HUDEP-2 (cell line): ENCODE measurements at regions not wholly inside any gene's neighbourhood (a gene's known extent, or its start where the extent isn't known, plus 50 kb on each side); places are given as distances from the start of the nearest gene placed in this dataset.
A peak's percentile ranks its signal among the peaks of the same experiment; 100 is the strongest.
"Not testable (repeated sequence)": the region's sequence is repeated elsewhere in the genome, so short reads cannot be mapped to it uniquely, and the experiment has no call there.

Experiments used
- DNase-seq, 76 experiments: peaks; one replicate each; lab custom pipeline; 2025; ENCODE audit not compliant: unreplicated experiment in 76 of 76; lab: John Stamatoyannopoulos, UW

DNA sequence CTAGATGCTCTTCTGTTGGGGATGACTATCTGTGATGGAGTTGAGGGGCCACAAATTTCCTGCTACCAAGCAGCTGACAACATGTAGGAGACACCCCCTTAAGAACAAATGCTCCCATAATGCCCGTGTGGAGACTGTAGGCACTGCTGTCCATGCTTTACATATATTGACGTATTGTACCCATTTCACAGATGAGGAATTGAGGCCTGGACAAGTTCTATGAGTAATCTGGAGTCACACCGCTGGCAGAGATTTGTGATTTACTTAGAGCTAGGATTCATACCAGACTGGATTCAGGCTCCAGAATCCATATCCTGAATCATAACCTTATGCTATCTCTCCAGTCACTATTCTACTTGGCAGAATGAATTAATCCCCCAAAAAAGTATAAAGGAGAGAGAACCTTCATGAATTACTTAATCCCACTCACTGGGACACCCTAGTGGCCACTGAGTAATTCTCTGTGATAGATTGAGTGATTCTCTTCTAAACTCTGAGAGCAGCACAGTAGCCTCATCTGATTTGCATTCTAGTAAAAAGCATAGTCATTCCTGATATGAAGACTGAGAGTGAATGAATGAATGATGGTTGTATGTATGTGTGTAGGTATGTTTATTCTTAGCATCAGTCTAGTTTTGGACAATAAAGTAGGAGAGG is 460.7 kb upstream of the MEIS1 start:
- peak in 1 of 76 experiments; percentile 3 for DNase-seq

DNA sequence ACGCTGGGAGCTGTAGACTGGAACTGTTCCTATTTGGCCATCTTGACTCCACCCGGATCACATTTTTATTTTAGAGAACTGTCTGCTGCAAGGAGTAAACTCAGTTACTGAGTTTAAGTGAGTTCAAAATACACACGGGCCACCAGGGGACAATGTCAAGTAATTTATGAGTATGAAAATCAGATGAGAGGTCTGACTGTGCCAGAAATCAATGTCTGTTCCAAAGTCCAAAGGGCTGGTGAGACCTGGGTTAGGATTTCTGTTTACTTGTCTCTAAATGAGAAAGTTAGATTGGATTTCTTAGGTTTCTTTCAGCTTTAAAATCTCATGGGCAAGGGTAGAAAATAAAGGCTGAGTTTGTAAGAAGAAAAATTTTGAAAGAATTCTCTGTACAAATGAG is 465.8 kb upstream of the MEIS1 start:
- DNase-seq: no peak

DNA sequence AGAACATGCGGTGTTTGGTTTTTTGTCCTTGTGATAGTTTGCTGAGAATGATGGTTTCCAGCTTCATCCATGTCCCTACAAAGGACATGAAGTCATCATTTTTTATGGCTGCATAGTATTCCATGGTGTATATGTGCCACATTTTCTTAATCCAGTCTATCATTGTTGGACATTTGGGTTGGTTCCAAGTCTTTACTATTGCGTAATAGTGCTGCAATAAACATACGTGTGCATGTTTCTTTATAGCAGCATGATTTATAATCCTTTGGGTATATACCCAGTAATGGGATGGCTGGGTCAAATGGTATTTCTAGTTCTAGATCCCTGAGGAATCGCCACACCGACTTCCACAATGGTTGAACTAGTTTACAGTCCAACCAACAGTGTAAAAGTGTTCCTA is 471.6 kb upstream of the MEIS1 start:
- DNase-seq: not testable (repeated sequence)

DNA sequence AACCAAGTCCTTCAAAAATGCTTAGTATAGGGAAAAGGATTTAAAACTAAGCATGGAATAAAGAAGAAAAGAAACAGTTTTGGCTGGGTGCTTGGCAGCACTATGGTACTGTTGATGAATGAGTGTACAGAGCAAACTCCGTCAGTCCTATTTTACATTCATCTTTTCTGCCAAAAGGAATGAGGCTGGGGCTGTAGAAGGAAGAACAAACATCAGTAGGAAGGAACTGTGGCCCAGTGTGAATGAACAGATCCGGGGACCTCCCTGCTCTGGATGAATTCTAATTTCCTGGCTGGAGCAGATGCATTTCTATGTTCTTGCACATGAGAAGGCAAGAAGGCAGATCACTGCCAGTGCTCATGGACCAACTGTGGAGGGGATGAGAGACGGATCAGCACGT is 474.0 kb upstream of the MEIS1 start:
- no peak for DNase-seq

DNA sequence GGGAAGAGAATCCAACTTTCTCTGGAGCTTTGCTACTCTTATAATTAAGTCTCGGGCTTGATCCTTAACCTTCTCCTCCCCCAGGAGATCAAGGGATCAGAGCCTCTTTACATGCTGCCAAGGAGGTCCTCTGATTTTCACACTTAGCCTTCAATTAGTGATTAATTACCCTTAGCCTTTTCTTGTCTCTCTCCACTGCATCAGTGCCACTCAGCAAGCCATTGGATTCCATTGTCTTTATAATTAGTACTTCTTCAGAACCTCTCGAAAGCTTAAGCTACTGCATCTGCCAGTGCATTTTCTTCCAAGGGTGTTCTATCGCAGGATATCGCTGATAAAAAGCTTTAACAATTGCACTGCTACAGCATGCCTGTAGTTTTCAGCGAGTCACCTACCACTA is 477.0 kb upstream of the MEIS1 start:
- DNase-seq: no peak

DNA sequence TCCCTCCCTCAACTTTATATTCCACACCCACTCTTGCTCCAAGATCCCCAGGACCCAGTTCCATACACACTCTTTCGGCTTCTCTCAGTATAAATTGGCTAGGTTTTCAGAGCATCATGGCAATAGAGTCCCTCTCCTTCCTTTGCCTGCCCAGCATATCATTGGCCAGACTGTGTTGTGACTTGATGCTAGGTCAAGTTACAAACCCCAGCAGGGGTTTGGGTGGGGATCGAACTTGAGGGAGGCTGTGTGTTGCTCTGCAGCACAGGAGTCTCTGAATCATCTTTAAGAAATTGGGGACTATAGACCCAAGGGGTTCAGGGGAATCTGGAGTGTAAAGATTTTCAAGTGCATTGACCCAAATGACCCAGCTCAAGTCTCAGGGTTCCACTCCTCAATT is 477.5 kb upstream of the MEIS1 start:
- no peak for DNase-seq

DNA sequence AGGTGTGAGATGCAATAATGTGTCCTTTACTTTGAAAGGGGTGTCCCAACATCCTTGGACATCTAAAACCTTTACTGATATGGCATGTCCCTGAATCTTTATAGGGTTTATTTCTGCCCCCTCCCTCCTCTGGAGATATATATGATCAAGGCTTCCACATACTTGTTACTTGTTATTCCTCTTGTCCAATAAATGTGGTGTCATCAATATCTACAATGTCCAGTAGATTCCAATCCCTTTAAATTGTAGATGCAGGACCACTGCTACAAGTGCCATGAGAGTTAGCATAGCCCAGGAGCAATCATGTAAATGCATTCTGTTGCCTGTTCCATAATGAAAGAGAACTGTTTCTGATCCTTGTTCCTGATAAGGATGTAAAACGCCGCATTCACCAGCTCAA is 479.7 kb upstream of the MEIS1 start:
- no peak for DNase-seq

DNA sequence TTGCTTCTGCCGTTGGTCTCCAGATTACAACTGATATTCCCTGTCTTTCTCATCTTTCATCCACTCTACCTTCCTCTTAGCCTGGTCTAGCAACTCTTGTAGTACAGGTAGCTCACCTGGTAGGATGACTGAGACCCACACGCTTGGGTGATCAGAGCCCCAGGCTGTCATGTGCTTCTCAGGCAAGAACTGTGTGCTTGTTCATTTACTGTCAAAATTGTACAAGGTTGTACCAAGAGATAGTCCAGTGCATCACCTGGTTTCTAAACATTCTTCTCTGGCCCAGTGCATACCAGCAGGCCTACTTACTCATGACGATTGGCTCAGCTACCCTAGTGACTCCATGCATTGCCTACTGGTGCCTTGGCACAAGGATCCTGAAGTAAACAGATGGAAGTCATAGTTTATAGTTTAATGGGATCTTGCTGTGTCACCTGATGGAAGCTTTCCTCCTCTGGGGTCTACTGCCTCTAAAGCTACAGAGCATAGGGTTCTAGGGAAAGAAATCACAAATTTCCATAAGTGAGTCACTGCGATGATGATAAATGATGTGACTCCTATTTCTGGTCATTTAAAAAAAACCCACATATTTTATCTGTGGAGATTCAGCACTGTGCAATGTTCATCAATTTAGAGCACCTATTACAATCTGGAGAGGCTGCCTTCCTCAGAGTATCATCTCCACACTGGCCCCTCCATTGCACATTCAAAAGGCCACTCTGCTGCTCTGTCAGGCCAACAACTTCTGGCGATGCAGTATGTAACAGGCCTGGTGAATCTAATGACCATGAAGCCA is 481.8 kb upstream of the MEIS1 start:
- no peak for DNase-seq

DNA sequence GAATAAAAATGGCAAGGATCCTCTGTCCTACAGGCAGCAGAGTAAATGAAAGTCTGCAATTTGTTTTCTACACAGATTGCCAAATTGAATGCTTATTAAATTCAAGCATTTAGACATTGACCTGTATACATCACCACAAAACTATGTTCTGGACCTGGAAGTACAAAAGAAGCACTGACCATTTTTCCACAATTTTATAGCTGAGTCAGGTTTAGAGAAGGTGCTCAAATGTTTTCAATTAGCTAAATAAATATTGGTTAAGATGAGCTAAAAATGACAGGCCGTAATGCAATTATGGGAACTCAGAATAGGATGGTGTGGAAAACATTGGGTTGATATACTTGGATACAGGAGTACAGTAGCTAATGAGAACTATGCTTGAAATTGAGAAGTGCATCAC is 490.7 kb upstream of the MEIS1 start:
- DNase-seq: no peak

DNA sequence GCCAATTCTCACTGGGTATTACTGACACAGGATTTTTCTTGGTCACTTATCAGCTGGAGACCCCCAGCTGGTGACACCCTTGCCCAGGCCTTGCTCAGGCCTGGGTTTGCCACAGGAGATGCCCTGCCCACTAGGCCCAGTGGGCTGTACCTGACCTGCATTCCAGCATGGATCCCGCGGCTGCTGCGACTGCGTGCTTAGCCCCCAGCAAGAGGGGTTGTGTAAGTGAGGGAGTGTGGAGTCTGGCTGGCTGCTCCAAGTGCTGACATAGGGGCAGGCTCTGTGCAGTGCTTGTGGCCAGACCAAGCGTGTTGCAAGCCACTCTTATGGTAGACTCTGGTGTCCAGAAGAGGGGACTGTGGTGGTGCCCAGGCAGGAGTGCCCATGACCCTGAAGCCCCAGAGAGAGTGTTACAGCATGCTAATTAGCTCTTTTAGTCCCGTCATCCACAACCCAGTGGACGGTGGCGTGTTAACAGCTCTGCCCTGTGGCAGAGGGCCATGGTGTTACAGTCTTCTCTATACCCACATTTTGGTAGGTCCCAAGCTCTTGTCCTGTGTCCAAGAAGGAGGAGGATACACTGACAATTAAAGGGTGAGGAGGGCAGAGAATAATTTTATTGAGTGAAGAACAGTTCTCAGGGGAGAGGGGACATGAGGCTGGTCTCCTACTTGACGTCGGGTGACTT is 491.7 kb upstream of the MEIS1 start:
- no peak for DNase-seq

DNA sequence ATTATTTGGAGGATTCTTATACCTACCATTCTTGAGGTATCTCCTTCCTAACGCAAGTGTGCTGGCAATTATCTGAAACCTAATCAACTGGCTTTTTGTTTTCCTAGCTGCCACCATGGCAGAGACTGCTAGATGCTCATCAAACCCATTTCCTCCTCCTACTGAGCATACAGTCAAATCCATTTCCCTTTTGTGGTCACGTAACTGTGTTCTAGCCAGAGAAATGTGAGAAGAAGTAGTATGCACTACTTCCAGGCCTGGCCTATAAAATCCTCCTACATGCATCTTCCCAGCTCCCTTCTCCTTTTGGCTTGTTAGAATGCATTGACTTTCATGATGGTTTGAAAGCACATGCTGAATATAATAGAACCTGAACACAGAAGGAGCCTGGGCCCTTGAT is 494.1 kb upstream of the MEIS1 start:
- DNase-seq: no peak

DNA sequence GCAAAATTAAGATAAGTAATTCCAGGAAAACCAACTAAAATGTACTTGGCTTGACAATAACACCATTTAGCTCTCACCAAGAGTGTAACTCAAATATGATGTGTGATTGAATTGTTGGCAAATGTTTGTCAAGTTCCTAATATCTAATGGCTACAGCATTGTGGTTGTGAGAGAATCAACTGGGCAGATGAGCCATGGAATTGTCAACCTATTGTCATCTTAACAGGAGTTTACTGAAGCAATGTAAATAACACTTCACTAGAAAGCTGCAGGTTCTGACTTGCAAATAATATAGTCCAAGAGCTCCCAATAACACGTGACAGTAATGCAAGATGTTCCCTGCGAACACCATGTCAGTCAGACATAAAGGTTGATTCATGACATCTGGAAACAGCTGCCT is 495.2 kb upstream of the MEIS1 start:
- DNase-seq: no peak

DNA sequence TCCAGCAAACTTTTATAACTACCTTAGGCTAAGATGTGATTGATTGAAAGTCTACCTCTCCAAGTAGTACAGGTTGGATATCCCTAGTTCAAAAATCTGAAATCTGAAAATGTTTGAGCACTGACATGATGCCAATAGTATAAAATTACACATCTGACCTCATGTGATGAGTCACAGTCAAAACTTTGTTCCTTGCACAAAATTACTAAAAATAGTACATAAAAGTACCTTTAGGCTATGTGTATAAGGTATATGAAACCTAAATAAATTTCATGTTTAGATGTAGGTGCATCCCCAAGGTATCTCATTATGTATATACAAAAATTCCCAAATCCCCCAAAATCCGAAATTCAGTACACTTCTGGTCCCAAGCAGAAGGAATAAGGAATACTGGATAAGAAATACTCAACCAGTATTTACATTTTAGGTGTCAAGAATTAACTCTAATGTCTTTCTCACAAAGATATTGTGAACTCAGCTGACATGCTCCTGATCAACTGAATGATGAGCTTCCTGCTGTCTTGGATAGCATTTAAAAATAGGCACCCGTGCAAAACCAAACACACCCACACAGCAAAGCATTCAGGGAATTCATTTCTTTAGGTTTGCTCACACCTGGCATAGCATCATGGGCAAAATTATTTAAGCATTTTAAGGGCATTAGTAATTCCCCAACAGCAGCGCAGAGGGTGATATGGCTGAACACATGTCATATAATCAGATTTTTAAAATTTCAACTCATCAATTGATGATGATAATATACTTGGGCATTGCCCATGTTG is 497.4 kb upstream of the MEIS1 start:
- DNase-seq: no peak

DNA sequence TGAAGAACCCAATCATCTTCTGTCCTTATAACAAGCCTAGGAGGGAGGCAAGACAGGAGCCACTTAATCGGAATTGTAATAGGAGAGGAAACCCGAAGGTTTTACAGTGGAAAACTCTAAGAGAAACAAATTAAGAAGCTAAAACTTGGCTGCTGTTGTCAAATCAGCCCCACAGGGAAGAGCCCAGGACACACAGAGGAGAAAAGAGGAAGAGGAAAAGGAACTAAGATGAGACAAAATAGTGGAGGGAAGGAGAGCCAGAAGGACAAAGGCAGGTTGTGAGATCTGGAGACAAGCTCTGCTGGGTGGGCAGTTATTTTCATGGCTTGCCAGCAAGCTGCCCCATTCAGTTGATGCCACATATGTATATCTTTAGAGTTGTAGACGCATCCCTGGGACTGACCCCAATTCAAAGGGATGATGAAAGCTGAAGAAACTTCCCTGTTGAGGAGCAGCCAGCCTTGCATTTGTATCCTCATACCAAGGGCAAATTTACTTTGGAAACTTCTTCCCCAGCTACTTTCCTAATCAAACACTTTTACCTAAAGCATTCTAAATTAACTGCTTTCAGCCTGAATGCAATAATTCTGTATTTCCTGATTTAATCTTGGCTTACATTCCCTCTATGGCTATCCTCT is 499.8 kb upstream of the MEIS1 start:
- no peak for DNase-seq

DNA sequence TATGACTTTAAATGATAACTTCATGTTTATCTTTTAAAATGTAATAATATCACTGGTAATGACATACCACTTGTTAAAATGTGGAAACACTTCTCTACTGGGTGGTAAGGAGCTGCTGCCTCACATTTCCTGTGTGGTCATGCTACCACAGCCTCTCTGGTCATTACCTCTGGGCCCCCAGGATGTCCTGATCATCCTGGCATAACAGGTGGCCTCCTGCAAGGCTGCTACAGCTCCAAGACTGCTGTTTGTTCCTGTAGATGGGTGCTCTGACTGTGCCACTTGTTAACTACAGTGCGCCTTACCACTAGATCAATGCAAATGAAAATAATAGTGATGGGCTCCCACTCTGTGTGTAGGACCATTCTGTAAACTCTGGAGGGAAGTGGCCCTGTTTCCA is 500.2 kb upstream of the SPRED2 start:
- DNase-seq: no peak

DNA sequence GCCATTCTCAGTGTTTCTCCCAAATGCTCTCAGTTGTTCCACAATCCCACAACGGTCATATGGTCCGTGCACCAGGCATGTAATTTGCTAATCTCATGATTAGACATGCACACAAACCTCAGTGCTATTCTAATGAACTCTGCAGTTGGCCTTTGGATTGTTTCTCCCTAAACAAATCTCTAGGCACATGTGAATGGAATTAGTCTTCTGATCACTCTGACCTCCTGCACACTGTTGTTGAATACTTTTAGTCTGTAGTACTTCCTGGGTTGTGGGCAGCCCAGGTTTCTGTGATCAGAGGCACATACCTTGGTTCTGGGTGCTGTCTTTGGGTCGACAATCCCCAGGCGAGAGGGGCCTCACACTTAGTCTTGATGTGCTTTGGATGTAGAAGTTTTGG is 498.7 kb upstream of the SPRED2 start:
- no peak for DNase-seq

DNA sequence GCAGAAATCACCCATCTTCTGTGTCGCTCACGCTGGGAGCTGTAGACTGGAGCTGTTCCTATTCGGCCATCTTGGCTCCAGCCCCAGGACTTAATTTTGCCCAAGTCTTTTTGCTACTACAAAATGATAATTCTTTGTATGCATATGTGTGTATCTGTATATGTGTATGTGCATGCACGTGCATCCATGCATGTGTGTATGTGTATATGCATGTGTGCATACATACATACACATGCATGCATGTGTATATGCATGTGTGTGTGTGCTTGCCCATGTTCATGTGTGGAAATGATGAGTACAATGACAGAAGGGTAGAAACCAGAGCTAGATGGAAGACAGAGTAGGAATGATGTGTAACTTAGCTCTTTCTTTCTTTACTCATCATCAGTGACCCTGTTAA is 497.9 kb upstream of the SPRED2 start:
- no peak for DNase-seq

DNA sequence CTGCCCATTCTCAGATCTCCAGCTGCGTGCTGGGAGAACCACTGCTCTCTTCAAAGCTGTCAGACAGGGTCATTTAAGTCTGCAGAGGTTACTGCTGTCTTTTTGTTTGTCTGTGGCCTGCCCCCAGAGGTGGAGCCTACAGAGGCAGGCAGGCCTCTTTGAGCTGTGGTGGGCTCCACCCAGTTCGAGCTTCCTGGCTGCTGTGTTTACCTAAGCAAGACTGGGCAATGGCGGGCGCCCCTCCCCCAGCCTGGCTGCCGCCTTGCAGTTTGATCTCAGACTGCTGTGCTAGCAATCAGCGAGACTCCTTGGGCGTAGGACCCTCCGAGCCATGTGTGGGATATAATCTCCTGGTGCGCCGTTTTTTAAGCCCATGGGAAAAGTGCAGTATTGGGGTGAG is 497.3 kb upstream of the SPRED2 start:
- DNase-seq: not testable (repeated sequence)

DNA sequence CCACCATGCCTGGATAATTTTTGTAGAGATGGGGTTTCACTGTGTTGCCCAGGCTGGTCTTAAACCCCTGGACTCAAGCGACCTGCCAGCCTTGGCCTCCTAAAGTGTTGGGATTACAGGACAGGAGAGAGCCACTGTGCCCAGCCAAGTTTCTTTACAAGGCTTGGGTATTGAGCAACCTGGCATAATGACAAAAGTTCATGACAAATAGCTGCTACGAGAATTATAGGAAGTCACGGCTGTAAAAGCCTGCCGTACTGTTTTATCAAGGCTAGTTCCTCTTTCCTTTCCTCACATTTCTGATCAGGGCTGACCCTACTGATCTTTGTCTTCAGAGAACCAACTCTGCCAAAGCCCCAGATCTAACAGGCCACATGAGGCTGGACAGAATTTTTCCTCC is 490.4 kb upstream of the SPRED2 start:
- DNase-seq: no peak

DNA sequence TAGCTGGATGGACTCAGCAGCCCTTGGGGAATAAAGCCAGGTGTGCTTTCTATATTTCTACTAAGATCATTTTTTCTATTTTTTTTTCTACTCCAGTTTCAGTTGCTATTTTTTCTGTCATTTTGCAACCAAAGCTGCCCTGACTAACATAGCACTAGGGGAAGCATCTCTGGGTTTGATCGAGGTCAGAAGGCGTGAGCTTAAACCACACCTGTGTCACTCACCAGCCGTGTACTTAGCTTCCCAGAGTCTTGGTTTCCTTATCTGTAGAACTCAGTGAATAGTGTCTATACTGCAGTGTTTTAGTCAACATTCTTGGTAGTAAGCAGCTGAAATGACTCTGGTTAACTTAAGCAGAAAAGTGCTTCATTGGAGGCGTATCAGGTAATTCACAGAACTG is 489.6 kb upstream of the SPRED2 start:
- no peak for DNase-seq

DNA sequence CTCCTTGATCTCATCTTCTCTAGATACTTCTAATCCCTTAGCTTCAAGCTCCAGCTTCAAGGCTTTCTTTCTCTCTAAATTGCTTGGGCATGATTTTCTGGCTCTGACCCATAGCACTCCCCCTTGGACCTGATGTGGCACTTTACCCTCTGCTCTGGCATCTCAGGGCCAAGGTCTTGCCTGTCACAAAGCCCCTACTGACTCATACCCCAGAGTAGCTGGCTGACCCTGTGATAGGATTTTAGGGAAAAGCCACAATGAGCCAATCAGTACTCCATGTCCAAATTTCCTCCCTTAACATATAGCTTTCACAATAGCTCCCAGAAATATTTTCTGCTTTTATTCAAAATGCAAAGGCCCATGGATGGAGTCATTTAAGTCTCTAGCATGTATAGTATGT is 488.7 kb upstream of the SPRED2 start:
- no peak for DNase-seq
